ENCODE measurements at regions not wholly inside any gene's neighbourhood (a gene's known extent, or its start where the extent isn't known, plus 50 kb on each side); places are given as distances from the start of the nearest gene placed in this dataset.

- TF ChIP-seq ZSCAN20 (CRISPR knock-in tag; IDR thresholded peaks at IDR 0.05; ENCODE audit: borderline replicate concordance): no peak
- TF ChIP-seq KIAA2018 (CRISPR knock-in tag; IDR thresholded peaks at IDR 0.05; ENCODE audit: borderline replicate concordance): no peak
- no peak for TF ChIP-seq HOXD1 (CRISPR knock-in tag; IDR thresholded peaks at IDR 0.05)
Measured at GRCh38 chr14:97634751-97635150, 837.6 kb downstream of the VRK1 start (continued).

GRCh38 chr14:97638864-97639263 is 841.7 kb downstream of the VRK1 start:
- Histone ChIP-seq H3K9me3 (ENCODE audit: low read length) (peaks cover 91% of the 10 kb centered on the region), H3K27ac (ENCODE audit: extremely low read length, insufficient read depth, low read length) (no peak overlapping the region), H2AFZ (ENCODE audit: low read length) (no peak overlapping the region), H3K36me3 (replicated peaks in 1 of 2; ENCODE audit: control insufficient read depth in 1 of 2, insufficient read depth in 2 of 2, low read length in 2 of 2) (no peaks in the 10 kb centered on the region), H3K4me1 (ENCODE audit: insufficient read depth, low read length) (no peaks in the 10 kb centered on the region), H3K9ac (ENCODE audit: insufficient read depth, low read depth, low read length) (no peak overlapping the region), H3K79me2 (ENCODE audit: insufficient read depth, low read length) (no peaks in the 10 kb centered on the region), H3K4me3 (replicated peaks in 1 of 3; ENCODE audit: insufficient read depth in 1 of 3, low read depth in 2 of 3, low read length in 3 of 3) (no peak overlapping the region), H3K4me2 (ENCODE audit: low read depth, low read length) (no peak overlapping the region), H3K27me3 (ENCODE audit: control insufficient read depth in 1 of 2, insufficient read depth in 2 of 2, low read length in 2 of 2) (no peaks in the 10 kb centered on the region), H4K20me1 (ENCODE audit: insufficient read depth, low read length) (no peaks in the 10 kb centered on the region)
- DNase-seq (ENCODE audit: low spot score): no peak
- in situ Hi-C loops (cut with HindIII; ENCODE audit: extremely low pct_ligation_motif_present, low pct_unique_long_range_greater_than_20kb): no loop called here
- no peak for TF ChIP-seq ZNF879 (CRISPR knock-in tag; IDR thresholded peaks at IDR 0.05)
- TF ChIP-seq NFATC3 (CRISPR knock-in tag; IDR thresholded peaks at IDR 0.05): no peak
- no peak for TF ChIP-seq YEATS4 (CRISPR knock-in tag; IDR thresholded peaks at IDR 0.05; ENCODE audit: borderline replicate concordance)
- no peak for TF ChIP-seq HNF1A (IDR thresholded peaks at IDR 0.05; ENCODE audit: low read depth)
- TF ChIP-seq HNF1A (CRISPR knock-in tag; IDR thresholded peaks at IDR 0.05; ENCODE audit: borderline replicate concordance): no peak
- no peak for TF ChIP-seq JUNB (CRISPR knock-in tag; IDR thresholded peaks at IDR 0.05; ENCODE audit: borderline replicate concordance)
- TF ChIP-seq AGO2 (optimal IDR thresholded peaks at IDR 0.05; ENCODE audit: low read depth, low read length): no peak
- ChIA-PET POLR2A (no interaction called here), CTCF (ENCODE audit: low intra/inter-chr PET ratio, low total read pairs) (no interaction called here)
- intact Hi-C loops (cut with micrococcal nuclease; ENCODE audit: unreplicated experiment): no loop called here
- FAIRE-seq: no peak
- ATAC-seq: no peak
- no TSS peak for BruUV-seq (replicated peaks)
- WGBS (ENCODE audit: low lambda C conversion rate): 2% methylated on average over 3 of the region's 3 CpGs

All from HepG2 (cell line).